K562 (cell line): ENCODE measurements at regions not wholly inside any gene's neighbourhood (a gene's known extent, or its start where the extent isn't known, plus 50 kb on each side); places are given as distances from the start of the nearest gene placed in this dataset.

Source experiments
- ATAC-seq: fragments of 200-7000 bp; cut with Tn5 transposase; 3 replicates; pipeline ENCODE4 v1.9.1; 2020; ENCODE audit warnings: moderate library complexity
- BruUV-seq: library from RNA; stranded (reverse); fragments of 400-500 nt; replicated peaks from 2 replicates; lab custom pipeline; 2021; lab: Mats Ljungman, UMichigan
- CTCF ChIA-PET: fragments of 300-600 bp; formaldehyde crosslinking; extraction: SDS; loops from one replicate; lab custom pipeline; 2021; ENCODE audit warnings: low intra/inter-chr PET ratio; lab: Yijun Ruan, JAX
- POLR2A ChIA-PET: fragments of 300-600, 350-650 bp; sonication (Branson Sonifier 250); formaldehyde crosslinking; extraction: SDS; loops from one replicate; lab custom pipeline; 2021; ENCODE audit warnings: antibody characterized with exemption, inconsistent platforms; lab: Yijun Ruan, JAX
- DNase-seq, 4 experiments: peaks; one replicate each; pipeline versions ENCODE4 v3.0.0 to v3.0.0-alpha.2; 2011 to 2018; ENCODE audit warnings: low spot score in 3 of 4, mixed read lengths in 3 of 4; ENCODE audit errors: extremely low read depth in 1 of 4
- FAIRE-seq: peaks from 2 replicates; lab custom pipeline; 2011; peaks lifted over from hg19 to GRCh38; lab: Jason Lieb, UNC
- H2AFZ ChIP-seq: 2 replicates; pipeline ENCODE4 v1.6.0; 2011; ENCODE audit warnings: low read depth, low read length, control low read depth, inconsistent platforms
- H3K27ac ChIP-seq: fragments of 200-600 bp; 3 replicates; pipeline ENCODE4 v1.8.0; 2011; ENCODE audit warnings: low read depth, mild to moderate bottlenecking, control low read depth, inconsistent platforms, low read length, moderate library complexity, mixed read lengths; ENCODE audit errors: extremely low read depth
- H3K27me3 ChIP-seq, 2 experiments: fragments of 300-600 bp in 1 of 2; 2 replicates in 1 of 2; 3 replicates in 1 of 2; pipeline versions ENCODE4 v1.6.0 to v1.8.0; 2011; ENCODE audit warnings: inconsistent platforms in 2 of 2, low read length in 2 of 2, mild to moderate bottlenecking in 1 of 2, mixed read lengths in 1 of 2, moderate library complexity in 1 of 2; ENCODE audit not compliant: control insufficient read depth in 2 of 2, insufficient read depth in 2 of 2
- H3K36me3 ChIP-seq: fragments of 300-600 bp; 3 replicates; pipeline ENCODE4 v1.8.0; 2011; ENCODE audit warnings: mild to moderate bottlenecking, low read length, inconsistent platforms; ENCODE audit not compliant: control insufficient read depth, insufficient read depth
- H3K4me1 ChIP-seq, 2 experiments: fragments of 200-600 bp in 1 of 2; replicated peaks in 1 of 2; 2 replicates in 1 of 2; 3 replicates in 1 of 2; pipeline versions ENCODE4 v1.5.1 to v1.8.0; 2011; ENCODE audit warnings: inconsistent platforms in 2 of 2, low read length in 2 of 2, mild to moderate bottlenecking in 1 of 2, mixed read lengths in 1 of 2, moderate library complexity in 1 of 2; ENCODE audit not compliant: control insufficient read depth in 2 of 2, insufficient read depth in 2 of 2
- H3K4me2 ChIP-seq: 2 replicates; pipeline ENCODE4 v1.6.1; 2011; ENCODE audit warnings: low read length, control low read depth, inconsistent platforms, mixed read lengths; ENCODE audit not compliant: insufficient read depth
- H3K4me3 ChIP-seq: fragments of 200-600 bp; sonication (generic), shearing (Covaris generic); 2 replicates; pipeline ENCODE4 v1.5.1; 2016; ENCODE audit warnings: control low read depth, inconsistent platforms
- H3K79me2 ChIP-seq: fragments of 200-600 bp; 3 replicates; pipeline ENCODE4 v1.8.0; 2011; ENCODE audit warnings: low read length, inconsistent platforms; ENCODE audit not compliant: control insufficient read depth, insufficient read depth
- H3K9ac ChIP-seq, 2 experiments: 2 replicates each; pipeline versions ENCODE4 v1.6.0 to v1.6.1; 2011; ENCODE audit warnings: low read depth in 2 of 2, low read length in 2 of 2, control low read depth in 1 of 2, inconsistent platforms in 1 of 2, mild to moderate bottlenecking in 1 of 2, mixed read lengths in 1 of 2; ENCODE audit not compliant: insufficient read depth in 1 of 2
- H3K9me1 ChIP-seq: one replicate; pipeline ENCODE4 v1.6.0; 2011; ENCODE audit warnings: inconsistent platforms, mild to moderate bottlenecking, low read length, moderate library complexity; ENCODE audit not compliant: control insufficient read depth, insufficient read depth
- H3K9me3 ChIP-seq: replicated peaks from 2 replicates; pipeline ENCODE4 v1.5.1; 2011; ENCODE audit warnings: low read depth, low read length, inconsistent platforms; ENCODE audit not compliant: control insufficient read depth, insufficient read depth
- H4K20me1 ChIP-seq: replicated peaks from 2 replicates; pipeline ENCODE4 v1.6.1; 2011; ENCODE audit warnings: low read length, inconsistent platforms, mixed read lengths; ENCODE audit not compliant: control insufficient read depth, insufficient read depth
- NR1H2 ChIP-seq: sonication (generic); formaldehyde crosslinking; IDR thresholded peaks from 2 replicates; pipeline ENCODE4 v1.4.0; 2020; ENCODE audit warnings: mild to moderate bottlenecking, missing genetic modification reagents
- ZEB2 ChIP-seq: fragments of 450-650 bp; IDR thresholded peaks from 2 replicates; pipeline ENCODE4 v1.6.1; 2016
- ZNF41 ChIP-seq: fragments of 250-450 bp; sonication (Bioruptor Pico); conservative IDR thresholded peaks from 2 replicates; pipeline ENCODE4 v1.4.0; 2020; ENCODE audit warnings: mild to moderate bottlenecking
- ZNF586 ChIP-seq: fragments of 450-650 bp; formaldehyde crosslinking; conservative IDR thresholded peaks from 2 replicates; pipeline ENCODE4 v1.4.0; 2020; ENCODE audit warnings: mild to moderate bottlenecking, moderate library complexity
- ZNF644 ChIP-seq: fragments of 200-800 bp; sonication (Bioruptor generic); IDR thresholded peaks from 2 replicates; pipeline ENCODE4 v1.6.1; 2016; ENCODE audit warnings: low read depth, missing genetic modification characterization, missing compliant biosample characterization
- ZNF695 ChIP-seq: fragments of 450-650 bp; formaldehyde crosslinking; IDR thresholded peaks from 2 replicates; pipeline ENCODE4 v1.4.0; 2020; ENCODE audit warnings: mild to moderate bottlenecking, moderate library complexity
- WGBS: fragments of 100-300 bp; shearing (Covaris generic); methylation state at CpG from one replicate; pipeline ENCODE4 v1.1.6; 2016; ENCODE audit warnings: low coverage, mixed read lengths; ENCODE audit not compliant: insufficient coverage; ENCODE audit errors: missing lambda C conversion rate; 5-methylcytosine and 5-hydroxymethylcytosine counted together
- in situ Hi-C: fragments of 300-500 bp; cut with MboI; formaldehyde crosslinking; loops from 4 replicates; pipeline ENCODE4 v1.15.0; 2018; ENCODE audit warnings: inconsistent platforms, mixed read lengths
- intact Hi-C: fragments of 100-400 bp; cut with micrococcal nuclease; formaldehyde crosslinking; loops from 2 replicates; pipeline ENCODE4 v1.14.2; 2022
- TF ChIP-seq, protein P1 (sequence below): fragments of 150-350 bp; IDR thresholded peaks from 2 replicates; pipeline ENCODE4 v1.6.1; 2014; ENCODE audit warnings: low read depth, mild to moderate bottlenecking, low read length, borderline replicate concordance
- TF ChIP-seq, protein P2 (sequence below): fragments of 450-650 bp; IDR thresholded peaks from 2 replicates; pipeline ENCODE4 v1.6.1; 2016; ENCODE audit warnings: low read depth, mild to moderate bottlenecking, moderate library complexity
- TF ChIP-seq, protein P3 (sequence below): fragments of 200-400 bp; formaldehyde crosslinking; IDR thresholded peaks from 2 replicates; pipeline ENCODE4 v1.6.1; 2017; ENCODE audit warnings: mild to moderate bottlenecking, low read depth, low read length, moderate library complexity
- TF ChIP-seq, protein P4 (sequence below): sonication (generic); formaldehyde crosslinking; IDR thresholded peaks from 2 replicates; pipeline ENCODE4 v1.8.0; 2022; ENCODE audit warnings: missing genetic modification reagents, mild to moderate bottlenecking, borderline replicate concordance

DNA sequence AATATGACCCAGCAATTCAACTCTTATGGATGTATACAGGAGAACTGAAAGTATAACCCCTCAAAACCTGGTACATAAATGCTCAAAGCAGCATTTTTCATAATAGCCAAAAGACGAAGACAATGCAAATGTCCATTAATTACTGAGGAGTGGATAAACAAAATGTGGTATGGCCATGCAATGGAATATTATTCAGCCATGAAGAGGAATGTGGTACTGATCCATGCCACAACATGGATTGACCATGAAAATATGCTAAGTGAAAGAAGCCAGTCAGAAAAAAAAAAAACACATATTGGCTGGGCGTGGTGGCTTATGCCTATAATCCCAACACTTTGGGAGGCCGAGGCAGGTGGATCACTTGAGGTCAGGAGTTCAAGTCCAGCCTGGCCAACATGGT, 74.5 kb upstream of the PLS3 start:
- Histone ChIP-seq H3K36me3 (no peaks in the 10 kb centered on the region), H2AFZ (no peak overlapping the region), H3K4me1 (no peaks in the 10 kb centered on the region), H3K79me2 (no peaks in the 10 kb centered on the region), H4K20me1 (no peaks in the 10 kb centered on the region), H3K4me3 (no peak overlapping the region), H3K9me1 (no peaks in the 10 kb centered on the region), H3K4me2 (no peak overlapping the region), H3K9me3 (no peaks in the 10 kb centered on the region), H3K27ac (no peak overlapping the region), H3K9ac (no peak overlapping the region), H3K27me3 (no peaks in the 10 kb centered on the region)
- CTCF ChIA-PET, result no interaction called here
- no peak for DNase-seq
- ATAC-seq, result no peak
- no peak for TF ChIP-seq NR1H2 (CRISPR knock-in tag)
- TF ChIP-seq, all 486 proteins: peak for 0
- 0% methylated on average over 1 of the region's 3 CpGs for WGBS
- no peak for FAIRE-seq
- in situ Hi-C loops, result no loop called here
- POLR2A ChIA-PET, result no interaction called here
- intact Hi-C loops, result no loop called here
- BruUV-seq, result no TSS peak

DNA sequence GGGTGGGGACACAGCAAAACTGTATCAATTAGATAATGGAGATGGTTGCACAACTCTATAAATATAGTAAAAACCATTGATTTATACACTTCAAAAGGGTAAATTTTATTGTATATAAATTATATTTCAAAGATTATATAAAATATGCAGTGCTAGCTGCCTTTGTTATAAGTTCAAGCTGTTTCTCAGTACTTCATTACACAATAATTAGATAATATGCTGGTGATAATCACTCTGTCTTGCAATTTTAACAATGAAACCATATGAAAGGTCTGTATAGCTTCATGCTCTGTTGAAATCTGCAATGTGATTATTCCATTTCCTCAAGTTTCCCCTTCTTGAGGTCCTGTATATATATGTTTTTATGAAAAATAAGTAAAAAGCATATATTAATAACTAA, 73.4 kb upstream of the PLS3 start:
- H3K9me1 ChIP-seq, result no peaks in the 10 kb centered on the region
- DNase-seq, result no peak
- H3K4me2 ChIP-seq, result no peak overlapping the region
- CTCF ChIA-PET, result no interaction called here
- H3K27ac ChIP-seq, result no peak overlapping the region
- intact Hi-C loops (no loop called here), in situ Hi-C loops (no loop called here)
- no peaks in the 10 kb centered on the region for H3K79me2 ChIP-seq
- POLR2A ChIA-PET, result no interaction called here
- H3K4me3 ChIP-seq, result no peak overlapping the region
- no peaks in the 10 kb centered on the region for H4K20me1 ChIP-seq
- H3K36me3 ChIP-seq, result no peaks in the 10 kb centered on the region
- no peak overlapping the region for H2AFZ ChIP-seq
- H3K9ac ChIP-seq, result no peak overlapping the region
- H3K27me3 ChIP-seq, result no peaks in the 10 kb centered on the region
- H3K4me1 ChIP-seq, result no peaks in the 10 kb centered on the region
- no TSS peak for BruUV-seq
- no peak for FAIRE-seq
- H3K9me3 ChIP-seq, result no peaks in the 10 kb centered on the region
- ATAC-seq, result no peak
- TF ChIP-seq, protein P1, sequence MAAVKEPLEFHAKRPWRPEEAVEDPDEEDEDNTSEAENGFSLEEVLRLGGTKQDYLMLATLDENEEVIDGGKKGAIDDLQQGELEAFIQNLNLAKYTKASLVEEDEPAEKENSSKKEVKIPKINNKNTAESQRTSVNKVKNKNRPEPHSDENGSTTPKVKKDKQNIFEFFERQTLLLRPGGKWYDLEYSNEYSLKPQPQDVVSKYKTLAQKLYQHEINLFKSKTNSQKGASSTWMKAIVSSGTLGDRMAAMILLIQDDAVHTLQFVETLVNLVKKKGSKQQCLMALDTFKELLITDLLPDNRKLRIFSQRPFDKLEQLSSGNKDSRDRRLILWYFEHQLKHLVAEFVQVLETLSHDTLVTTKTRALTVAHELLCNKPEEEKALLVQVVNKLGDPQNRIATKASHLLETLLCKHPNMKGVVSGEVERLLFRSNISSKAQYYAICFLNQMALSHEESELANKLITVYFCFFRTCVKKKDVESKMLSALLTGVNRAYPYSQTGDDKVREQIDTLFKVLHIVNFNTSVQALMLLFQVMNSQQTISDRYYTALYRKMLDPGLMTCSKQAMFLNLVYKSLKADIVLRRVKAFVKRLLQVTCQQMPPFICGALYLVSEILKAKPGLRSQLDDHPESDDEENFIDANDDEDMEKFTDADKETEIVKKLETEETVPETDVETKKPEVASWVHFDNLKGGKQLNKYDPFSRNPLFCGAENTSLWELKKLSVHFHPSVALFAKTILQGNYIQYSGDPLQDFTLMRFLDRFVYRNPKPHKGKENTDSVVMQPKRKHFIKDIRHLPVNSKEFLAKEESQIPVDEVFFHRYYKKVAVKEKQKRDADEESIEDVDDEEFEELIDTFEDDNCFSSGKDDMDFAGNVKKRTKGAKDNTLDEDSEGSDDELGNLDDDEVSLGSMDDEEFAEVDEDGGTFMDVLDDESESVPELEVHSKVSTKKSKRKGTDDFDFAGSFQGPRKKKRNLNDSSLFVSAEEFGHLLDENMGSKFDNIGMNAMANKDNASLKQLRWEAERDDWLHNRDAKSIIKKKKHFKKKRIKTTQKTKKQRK, result no peak
- no peak for TF ChIP-seq ZEB2
- TF ChIP-seq ZNF41 (CRISPR knock-in tag), result no peak
- TF ChIP-seq ZNF644 (tag), result no peak
- no peak for TF ChIP-seq ZNF695
- TF ChIP-seq ZNF586 (CRISPR knock-in tag), result no peak
- TF ChIP-seq, protein P2, sequence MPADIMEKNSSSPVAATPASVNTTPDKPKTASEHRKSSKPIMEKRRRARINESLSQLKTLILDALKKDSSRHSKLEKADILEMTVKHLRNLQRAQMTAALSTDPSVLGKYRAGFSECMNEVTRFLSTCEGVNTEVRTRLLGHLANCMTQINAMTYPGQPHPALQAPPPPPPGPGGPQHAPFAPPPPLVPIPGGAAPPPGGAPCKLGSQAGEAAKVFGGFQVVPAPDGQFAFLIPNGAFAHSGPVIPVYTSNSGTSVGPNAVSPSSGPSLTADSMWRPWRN, result no peak
- TF ChIP-seq, protein P3, sequence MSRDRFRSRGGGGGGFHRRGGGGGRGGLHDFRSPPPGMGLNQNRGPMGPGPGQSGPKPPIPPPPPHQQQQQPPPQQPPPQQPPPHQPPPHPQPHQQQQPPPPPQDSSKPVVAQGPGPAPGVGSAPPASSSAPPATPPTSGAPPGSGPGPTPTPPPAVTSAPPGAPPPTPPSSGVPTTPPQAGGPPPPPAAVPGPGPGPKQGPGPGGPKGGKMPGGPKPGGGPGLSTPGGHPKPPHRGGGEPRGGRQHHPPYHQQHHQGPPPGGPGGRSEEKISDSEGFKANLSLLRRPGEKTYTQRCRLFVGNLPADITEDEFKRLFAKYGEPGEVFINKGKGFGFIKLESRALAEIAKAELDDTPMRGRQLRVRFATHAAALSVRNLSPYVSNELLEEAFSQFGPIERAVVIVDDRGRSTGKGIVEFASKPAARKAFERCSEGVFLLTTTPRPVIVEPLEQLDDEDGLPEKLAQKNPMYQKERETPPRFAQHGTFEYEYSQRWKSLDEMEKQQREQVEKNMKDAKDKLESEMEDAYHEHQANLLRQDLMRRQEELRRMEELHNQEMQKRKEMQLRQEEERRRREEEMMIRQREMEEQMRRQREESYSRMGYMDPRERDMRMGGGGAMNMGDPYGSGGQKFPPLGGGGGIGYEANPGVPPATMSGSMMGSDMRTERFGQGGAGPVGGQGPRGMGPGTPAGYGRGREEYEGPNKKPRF, result no peak
- TF ChIP-seq, protein P4, sequence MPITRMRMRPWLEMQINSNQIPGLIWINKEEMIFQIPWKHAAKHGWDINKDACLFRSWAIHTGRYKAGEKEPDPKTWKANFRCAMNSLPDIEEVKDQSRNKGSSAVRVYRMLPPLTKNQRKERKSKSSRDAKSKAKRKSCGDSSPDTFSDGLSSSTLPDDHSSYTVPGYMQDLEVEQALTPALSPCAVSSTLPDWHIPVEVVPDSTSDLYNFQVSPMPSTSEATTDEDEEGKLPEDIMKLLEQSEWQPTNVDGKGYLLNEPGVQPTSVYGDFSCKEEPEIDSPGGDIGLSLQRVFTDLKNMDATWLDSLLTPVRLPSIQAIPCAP (CRISPR knock-in tag), result no peak
